COR-L47 (cell line): ENCODE measurements at regions not wholly inside any gene's neighbourhood (a gene's known extent, or its start where the extent isn't known, plus 50 kb on each side); places are given as distances from the start of the nearest gene placed in this dataset.

Experiments
- DNase-seq: peaks from one replicate; lab custom pipeline; 2025; lab: John Stamatoyannopoulos, UW

DNA sequence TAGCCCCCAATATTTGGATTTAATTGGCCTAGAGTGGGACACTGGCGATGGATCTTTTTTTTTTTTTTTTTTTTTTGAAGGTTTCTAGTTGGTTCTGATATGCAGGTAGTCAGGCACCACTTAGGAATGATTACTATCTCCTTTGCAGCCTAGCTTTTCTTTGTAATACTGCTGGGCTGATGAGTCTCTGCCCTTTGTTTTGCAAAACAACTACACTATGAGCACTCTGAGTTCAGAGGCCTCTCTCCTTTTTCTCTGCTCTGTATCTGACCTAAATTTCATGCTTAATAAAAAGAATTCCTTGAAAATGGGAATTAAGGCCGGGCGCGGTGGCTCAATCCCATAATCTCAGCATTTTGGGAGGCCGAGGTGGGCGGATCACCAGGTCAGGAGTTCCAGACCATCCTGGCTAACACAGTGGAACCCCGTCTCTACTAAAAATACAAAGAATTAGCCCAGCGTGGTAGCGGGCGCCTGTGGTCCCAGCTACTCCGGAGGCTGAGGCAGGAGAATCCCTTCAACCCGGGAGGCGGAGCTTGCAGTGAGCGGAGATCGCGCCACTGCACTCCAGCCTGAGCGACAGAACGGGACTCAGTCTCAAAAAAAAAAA is 1312.3 kb downstream of the FAM181B start:
- DNase-seq = no peak

DNA sequence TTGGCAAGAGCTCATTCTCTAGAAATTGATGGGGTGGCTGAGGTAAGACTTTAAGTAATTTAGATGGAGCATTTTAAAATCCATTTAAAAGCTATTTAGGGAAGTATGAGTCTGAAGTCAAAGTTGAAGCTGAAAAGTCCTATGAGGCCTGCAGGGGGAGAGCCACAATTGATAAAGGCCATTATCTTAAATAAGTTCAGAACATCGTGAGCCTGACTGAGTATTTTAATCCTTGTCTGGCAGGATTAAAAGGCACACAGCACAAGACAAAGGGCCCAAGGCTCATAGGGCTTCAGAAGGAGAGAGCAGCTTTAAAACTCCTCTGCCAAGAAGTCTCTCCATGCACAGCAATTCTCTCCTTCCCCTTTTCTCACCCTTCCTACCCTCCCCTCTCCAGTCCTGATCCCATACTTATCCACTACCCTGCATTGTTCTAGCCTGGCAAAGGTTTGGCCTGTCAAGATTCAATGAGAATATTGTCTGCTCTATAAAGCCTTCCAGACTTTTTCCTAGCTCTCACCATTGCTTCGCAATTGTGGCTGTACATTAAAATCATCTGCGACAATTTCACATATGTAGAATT is 1312.9 kb downstream of the FAM181B start:
- DNase-seq = no peak

GRCh38 chr11:81397316-81397715 is 1336.3 kb downstream of the FAM181B start:
- no peak for DNase-seq

- no peak for DNase-seq
These were observed 1339.4 kb downstream of the FAM181B start for GRCh38 chr11:81394311-81394710.

DNA sequence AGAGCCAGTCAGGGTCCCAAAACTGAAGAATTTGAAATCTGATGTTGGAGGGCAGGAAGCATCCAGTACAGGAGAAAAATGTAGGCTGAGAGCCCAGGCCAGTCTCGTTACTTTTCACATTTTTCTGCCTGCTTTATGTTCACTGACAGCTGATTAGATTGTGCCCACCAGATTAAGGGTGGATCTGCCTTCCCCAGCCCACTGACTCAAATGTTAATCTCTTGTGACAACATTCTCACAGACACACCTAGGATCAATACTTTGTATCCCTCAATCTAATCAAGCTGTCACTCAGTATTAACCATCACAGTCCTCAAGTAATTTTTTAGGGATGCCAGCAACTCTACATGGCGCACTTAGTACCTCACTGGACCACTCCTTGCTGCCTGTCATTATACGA is 1345.3 kb downstream of the FAM181B start:
- no peak for DNase-seq

DNA sequence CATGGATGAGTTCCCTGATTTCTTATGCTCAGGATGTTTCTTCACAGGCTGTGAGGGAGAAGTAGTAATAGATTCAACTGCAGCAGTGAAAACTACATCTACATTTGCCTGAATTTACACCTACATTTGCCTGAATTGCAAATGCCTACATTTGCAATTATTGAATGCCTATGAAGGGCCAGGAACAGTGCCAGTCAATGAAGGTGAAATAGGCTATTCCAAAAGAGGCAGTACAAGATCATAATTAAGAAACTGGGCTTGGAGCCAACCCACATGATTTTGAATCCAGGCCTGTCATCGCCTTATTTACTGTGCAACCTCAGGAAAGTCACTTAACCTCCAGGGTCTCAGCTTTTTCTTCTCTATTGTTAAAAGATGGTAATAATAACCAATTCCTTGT is 1353.3 kb downstream of the FAM181B start:
- peak; percentile 15 for DNase-seq

DNA sequence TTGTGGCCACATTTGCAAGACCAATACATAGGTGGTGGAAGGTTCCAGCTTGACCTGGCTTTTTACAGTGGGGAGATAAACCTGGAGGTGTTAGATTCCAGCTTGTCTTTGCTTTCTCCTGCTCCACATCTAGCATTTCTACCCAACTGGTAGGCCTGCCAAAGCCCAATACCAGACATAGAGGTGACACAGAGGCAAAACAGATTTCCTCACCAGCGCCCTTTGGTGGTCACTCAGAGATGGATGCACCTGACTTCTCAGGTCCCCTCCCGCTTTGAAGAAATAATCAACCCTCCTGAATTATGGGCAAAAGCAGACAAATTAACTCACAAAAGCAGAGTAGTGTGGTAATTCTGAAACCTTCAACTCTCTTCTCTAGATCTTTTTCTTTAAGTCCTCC is 1356.2 kb downstream of the FAM181B start:
- no peak for DNase-seq

- no peak for DNase-seq
These were observed 1359.7 kb downstream of the FAM181B start for GRCh38 chr11:81373986-81374385.

GRCh38 chr11:81368192-81368591 is 1365.5 kb downstream of the FAM181B start:
- DNase-seq = no peak

- no peak for DNase-seq
These were observed 1368.2 kb downstream of the FAM181B start for GRCh38 chr11:81365496-81365895.

DNA sequence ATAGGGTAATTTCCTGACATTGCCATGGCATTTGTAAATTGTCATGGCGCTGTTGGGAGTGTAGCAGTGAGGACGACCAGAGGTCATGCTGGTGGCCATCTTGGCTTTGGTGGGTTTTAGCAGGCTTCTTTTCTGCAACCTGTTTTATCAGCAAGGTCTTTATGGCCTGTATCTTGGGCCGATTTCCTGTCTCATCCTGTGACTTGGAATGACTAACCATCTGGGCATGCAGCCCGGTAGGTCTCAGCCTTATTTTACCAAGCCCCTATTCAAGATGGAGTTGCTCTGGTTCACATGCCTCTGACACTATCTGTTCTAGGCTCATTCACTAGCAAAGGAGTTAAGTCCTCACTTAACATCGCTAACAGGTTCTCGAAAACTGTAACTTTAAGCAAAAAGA is 1374.2 kb downstream of the FAM181B start:
- no peak for DNase-seq

GRCh38 chr11:81345609-81346008 is 1388.1 kb downstream of the FAM181B start:
- DNase-seq = no peak

DNA sequence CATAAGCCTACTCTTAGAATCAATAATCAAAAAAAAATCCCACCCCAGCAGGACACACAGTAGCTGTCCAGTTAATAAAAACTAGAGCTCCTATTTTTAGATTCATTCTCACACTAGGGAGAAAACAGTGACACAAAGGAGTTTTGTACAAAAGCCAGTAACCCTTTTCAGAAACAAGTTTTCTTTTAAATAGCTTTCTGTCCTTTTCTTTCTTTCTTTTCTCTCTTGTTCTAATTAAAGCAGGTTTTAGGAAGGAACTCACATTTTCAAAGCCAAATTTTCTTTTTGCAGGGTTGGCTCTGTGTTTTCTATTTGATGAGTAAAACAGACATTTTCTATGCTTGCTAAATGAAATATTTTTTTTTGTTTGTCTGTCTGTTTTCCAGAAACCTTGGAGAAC is 1390.7 kb downstream of the FAM181B start:
- no peak for DNase-seq

DNA sequence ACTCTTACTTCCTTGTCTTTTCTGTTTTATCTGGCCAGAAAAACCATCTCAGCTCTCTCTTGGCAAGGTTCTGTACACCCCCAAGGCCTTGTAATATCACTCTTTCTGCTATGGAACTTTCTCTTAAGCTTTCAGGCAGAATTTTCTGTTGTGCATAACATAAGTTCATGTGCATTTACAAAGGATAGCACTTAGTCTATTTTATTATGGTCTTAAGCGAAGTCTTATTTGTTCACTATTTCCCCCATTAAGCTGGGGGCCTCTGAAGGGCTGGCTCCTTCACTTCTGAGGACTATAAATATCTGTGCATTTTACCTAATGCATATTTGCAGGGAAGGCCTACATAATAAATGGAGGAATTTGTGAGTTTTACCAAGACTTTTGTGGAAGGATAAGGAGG is 1393.4 kb downstream of the FAM181B start:
- no peak for DNase-seq

DNA sequence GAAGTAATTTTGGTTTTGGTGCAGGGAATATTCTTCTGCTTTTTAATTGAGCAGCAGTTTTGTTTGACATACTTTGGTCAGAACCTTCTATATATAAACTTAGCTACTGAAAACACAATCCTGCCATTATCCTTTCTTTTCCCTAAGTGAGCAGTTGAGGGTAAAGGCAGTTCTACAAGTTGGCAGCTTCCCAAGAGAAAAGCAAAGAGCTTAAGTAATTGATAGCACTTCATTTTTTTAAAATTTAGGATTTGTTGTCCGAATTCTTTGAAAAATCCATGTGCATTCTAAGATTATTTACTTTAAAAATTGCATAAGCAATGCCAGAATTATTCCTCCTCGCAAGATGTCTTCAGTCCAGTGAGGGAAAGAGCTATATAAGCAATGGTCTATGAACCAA is 1394.1 kb downstream of the FAM181B start:
- DNase-seq = no peak

- no peak for DNase-seq
These were observed 1395.9 kb downstream of the FAM181B start for GRCh38 chr11:81337756-81338155.

DNA sequence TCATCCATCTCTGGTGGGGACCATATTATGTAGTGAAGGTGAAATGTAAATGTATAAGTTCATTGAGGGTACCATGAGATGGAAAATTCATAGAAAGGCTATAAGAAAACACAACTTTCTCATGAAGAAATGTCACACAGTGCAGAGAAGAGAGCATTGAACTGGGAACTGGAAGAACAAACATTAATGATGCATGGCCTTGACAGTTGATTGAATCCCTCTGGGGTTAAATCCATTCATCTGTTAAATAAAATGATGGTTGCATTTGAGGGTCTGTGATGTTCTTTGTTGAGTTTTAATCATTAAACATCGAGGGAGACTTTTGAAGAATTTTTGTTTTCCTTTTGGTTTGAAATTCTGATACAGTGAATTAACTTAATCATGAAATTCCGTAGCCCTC is 1401.4 kb downstream of the FAM181B start:
- no peak for DNase-seq

DNA sequence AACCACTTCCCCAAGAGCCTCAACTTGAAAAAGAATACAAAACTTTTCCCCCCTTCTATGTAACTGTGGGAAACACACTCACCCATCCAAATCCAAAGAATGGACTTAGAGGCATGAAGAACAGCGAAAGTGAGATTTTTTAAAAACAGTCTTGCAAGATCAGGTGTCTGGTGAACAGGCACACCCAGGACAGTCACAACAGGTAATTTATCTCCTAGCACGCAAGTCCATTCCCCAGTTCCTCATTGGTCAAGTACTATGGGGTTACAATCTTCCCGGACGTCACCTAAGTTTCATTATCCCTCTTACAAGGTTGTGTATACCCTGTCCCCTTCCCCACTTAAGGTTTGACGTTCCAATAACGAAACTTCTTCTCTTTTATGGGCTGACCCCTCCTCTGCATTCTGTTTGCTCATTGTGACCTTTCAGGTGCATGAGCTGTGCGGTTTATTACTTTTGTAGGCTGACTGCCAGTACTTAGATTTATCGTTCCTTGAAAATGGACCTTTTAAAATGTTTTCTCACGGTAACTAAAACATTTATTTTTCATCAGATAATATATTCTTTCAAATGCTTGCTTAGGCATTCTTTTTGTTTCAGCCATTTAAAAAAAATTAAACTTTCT is 1401.9 kb downstream of the FAM181B start:
- no peak for DNase-seq

- no peak for DNase-seq
These were observed 1402.6 kb downstream of the FAM181B start for GRCh38 chr11:81331088-81331487.

- DNase-seq = no peak
These were observed 1430.5 kb downstream of the FAM181B start for GRCh38 chr11:81303038-81303664.

GRCh38 chr11:81301166-81301830 is 1432.4 kb downstream of the FAM181B start:
- no peak for DNase-seq

GRCh38 chr11:81286959-81287358 is 1446.7 kb downstream of the FAM181B start:
- DNase-seq = no peak

DNA sequence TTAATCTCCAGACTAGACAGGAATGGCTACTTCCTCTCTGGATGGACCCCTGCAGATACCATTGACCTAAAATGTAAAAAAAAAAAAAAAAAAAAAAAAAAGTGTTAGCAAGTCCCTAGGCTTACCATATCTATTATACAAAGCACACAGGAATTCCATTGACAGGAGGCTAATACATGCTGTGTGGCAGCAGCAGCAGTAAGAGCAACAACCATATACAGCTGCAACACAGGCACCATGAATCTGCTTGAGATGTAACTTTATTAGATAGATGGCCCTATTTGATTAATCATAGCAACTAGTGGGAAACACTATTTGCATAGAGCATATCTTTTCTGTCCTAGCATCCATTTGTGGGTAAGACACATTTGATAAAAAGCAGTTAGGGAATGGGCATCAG is 1447.1 kb downstream of the FAM181B start:
- DNase-seq = no peak
